HL-60 (cell line): ENCODE measurements at regions not wholly inside any gene's neighbourhood (a gene's known extent, or its start where the extent isn't known, plus 50 kb on each side); places are given as distances from the start of the nearest gene placed in this dataset.

Experiments used
- DNase-seq, 2 experiments: peaks; one replicate each; pipeline ENCODE4 v3.0.0-alpha.2; 2010 to 2020; ENCODE audit warnings: low read depth in 1 of 2, low spot score in 1 of 2
- H3K27ac ChIP-seq: fragments of 250-450 bp; sonication (Bioruptor Pico); replicated peaks from 2 replicates; pipeline ENCODE4 v1.5.1; 2020; ENCODE audit warnings: mild to moderate bottlenecking, moderate library complexity
- H3K27me3 ChIP-seq: fragments of 250-450 bp; sonication (Bioruptor Pico); 2 replicates; pipeline ENCODE4 v1.5.1; 2021; ENCODE audit warnings: mild to moderate bottlenecking, moderate library complexity; ENCODE audit not compliant: insufficient read depth, poor library complexity, severe bottlenecking
- H3K4me3 ChIP-seq: replicated peaks from 2 replicates; pipeline ENCODE4 v1.5.1; 2011; ENCODE audit warnings: mild to moderate bottlenecking, control low read depth, low read length; ENCODE audit not compliant: insufficient read depth
- GABPA ChIP-seq: IDR thresholded peaks from 2 replicates; pipeline ENCODE4 v1.6.1; 2012; ENCODE audit warnings: low read depth
- POLR2AphosphoS5 ChIP-seq: IDR thresholded peaks from 2 replicates; pipeline ENCODE4 v1.6.1; 2012; ENCODE audit warnings: low read depth
- SPI1 ChIP-seq: IDR thresholded peaks from 2 replicates; pipeline ENCODE4 v1.6.1; 2012; ENCODE audit warnings: low read depth, mild to moderate bottlenecking, borderline replicate concordance
- TF ChIP-seq, protein P1 (sequence below): IDR thresholded peaks from 2 replicates; pipeline ENCODE4 v1.6.1; 2012; ENCODE audit warnings: low read depth; ENCODE audit not compliant: insufficient replicate concordance
- TF ChIP-seq, protein P2 (sequence below): IDR thresholded peaks from one replicate; pipeline ENCODE4 v1.5.1; 2011; ENCODE audit warnings: low read length, control low read depth, inconsistent platforms; ENCODE audit not compliant: insufficient read depth

DNA sequence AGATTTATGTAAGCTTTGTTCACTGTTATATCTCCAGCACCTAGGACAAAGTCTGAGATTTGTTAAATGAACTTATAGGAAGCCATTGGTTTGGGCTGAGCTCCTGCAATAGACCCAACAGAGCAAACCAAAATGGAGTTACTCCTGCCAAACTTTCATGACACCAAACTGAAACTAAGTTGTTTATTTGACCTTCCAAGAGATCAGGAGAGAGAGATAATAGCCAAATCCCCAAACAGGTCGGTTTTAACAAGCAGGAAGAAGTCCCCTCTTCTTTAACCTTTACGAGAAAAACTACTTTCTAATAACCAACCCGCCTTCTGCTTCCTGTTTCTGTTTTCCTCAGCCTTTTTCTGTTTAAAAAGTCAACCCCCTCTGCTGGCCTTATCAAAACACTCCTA lies 54.9 kb upstream of the ATP12A start:
- Histone ChIP-seq H3K4me3 (no peak overlapping the region), H3K27ac (no peak overlapping the region), H3K27me3 (no peaks in the 10 kb centered on the region)
- DNase-seq = no peak
- TF ChIP-seq, protein P1, sequence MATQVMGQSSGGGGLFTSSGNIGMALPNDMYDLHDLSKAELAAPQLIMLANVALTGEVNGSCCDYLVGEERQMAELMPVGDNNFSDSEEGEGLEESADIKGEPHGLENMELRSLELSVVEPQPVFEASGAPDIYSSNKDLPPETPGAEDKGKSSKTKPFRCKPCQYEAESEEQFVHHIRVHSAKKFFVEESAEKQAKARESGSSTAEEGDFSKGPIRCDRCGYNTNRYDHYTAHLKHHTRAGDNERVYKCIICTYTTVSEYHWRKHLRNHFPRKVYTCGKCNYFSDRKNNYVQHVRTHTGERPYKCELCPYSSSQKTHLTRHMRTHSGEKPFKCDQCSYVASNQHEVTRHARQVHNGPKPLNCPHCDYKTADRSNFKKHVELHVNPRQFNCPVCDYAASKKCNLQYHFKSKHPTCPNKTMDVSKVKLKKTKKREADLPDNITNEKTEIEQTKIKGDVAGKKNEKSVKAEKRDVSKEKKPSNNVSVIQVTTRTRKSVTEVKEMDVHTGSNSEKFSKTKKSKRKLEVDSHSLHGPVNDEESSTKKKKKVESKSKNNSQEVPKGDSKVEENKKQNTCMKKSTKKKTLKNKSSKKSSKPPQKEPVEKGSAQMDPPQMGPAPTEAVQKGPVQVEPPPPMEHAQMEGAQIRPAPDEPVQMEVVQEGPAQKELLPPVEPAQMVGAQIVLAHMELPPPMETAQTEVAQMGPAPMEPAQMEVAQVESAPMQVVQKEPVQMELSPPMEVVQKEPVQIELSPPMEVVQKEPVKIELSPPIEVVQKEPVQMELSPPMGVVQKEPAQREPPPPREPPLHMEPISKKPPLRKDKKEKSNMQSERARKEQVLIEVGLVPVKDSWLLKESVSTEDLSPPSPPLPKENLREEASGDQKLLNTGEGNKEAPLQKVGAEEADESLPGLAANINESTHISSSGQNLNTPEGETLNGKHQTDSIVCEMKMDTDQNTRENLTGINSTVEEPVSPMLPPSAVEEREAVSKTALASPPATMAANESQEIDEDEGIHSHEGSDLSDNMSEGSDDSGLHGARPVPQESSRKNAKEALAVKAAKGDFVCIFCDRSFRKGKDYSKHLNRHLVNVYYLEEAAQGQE = no peak
- TF ChIP-seq, protein P2, sequence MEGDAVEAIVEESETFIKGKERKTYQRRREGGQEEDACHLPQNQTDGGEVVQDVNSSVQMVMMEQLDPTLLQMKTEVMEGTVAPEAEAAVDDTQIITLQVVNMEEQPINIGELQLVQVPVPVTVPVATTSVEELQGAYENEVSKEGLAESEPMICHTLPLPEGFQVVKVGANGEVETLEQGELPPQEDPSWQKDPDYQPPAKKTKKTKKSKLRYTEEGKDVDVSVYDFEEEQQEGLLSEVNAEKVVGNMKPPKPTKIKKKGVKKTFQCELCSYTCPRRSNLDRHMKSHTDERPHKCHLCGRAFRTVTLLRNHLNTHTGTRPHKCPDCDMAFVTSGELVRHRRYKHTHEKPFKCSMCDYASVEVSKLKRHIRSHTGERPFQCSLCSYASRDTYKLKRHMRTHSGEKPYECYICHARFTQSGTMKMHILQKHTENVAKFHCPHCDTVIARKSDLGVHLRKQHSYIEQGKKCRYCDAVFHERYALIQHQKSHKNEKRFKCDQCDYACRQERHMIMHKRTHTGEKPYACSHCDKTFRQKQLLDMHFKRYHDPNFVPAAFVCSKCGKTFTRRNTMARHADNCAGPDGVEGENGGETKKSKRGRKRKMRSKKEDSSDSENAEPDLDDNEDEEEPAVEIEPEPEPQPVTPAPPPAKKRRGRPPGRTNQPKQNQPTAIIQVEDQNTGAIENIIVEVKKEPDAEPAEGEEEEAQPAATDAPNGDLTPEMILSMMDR = no peak
- no peak for TF ChIP-seq SPI1
- no peak for TF ChIP-seq POLR2AphosphoS5
- no peak for TF ChIP-seq GABPA

DNA sequence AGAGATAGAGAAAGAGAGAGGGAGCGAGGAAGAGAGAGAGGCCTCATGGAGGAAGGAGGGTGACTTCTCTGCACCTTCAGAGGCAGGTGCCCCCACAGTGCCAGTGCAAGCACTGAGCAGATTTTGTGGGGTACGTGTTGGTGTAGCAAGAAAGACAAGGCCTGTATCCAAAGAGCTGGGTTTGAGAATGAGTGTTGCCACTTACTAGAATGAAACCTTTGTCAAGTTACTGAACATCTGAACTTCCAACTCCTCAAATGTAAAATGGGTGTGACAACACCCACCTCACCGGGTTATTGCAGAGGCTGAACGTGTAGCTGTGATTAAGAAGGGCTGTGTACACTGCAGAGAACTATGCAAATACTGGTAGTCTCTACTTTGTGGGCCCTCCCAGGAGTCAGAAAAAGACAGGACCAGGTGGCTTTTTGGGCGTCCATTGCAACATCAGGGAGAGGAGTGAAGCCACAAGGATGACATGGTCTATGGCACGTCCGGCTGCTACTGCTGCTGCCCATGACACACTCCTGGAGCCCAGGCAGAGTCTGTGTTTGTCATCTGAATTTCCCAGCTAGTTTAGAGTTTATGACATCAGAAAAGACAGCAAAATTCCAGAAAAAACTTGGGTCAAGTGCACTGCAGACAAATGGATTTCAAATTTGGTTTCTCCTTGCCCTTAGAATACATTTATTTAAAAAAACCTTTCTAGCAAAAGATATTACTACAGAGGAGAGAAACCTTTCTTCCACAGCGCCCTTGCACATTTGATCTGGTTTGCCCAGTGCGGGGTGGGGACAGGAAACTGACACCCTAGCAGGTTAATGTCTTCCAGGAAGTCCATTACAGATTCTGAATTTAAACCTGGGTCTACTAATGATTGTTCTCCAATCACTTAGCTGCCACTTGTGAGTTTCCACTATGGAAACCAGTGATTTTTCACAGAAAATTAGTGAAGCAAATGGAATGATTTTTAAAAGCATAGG lies 54.0 kb upstream of the ATP12A start:
- DNase-seq = no peak
- TF ChIP-seq SPI1 (no peak), GABPA (no peak), POLR2AphosphoS5 (no peak)
- TF ChIP-seq, protein P2 = no peak
- TF ChIP-seq, protein P1 = no peak
- no peak overlapping the region for H3K4me3 ChIP-seq
- no peaks in the 10 kb centered on the region for H3K27me3 ChIP-seq
- no peak overlapping the region for H3K27ac ChIP-seq

DNA sequence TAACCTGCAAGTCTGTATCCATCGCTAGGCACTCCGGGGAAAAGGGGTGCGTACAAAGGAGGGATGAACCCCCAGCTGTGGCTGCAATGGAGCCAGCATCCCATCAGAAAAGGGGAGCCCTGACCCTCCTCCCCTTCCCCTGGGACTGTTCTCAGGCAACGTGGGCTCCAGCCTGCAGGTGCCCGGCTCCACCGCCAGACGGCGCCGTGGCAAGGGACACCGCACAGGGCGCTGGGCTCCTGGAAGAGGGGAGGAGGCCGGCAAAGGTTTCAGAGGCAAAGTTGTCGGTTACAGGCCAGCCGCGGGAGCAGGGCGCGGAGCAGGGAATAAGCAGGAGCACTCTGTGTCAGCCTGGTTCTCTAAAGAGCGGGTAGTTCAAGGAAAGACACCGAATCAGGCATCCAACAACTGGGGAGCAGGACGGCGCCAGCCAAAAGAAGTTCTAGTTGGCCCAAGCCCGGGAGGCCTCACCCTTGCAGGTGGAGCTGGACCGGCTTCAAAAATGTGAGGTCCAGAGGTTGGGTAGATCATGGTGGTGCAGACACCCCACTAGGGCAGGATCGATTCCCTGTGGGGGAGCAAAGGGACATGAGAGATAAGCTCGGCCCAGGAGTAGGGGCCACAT lies 53.0 kb upstream of the ATP12A start:
- no peak overlapping the region for H3K27ac ChIP-seq
- no peaks in the 10 kb centered on the region for H3K27me3 ChIP-seq
- DNase-seq = no peak
- TF ChIP-seq, protein P1 = no peak
- no peak for TF ChIP-seq GABPA
- TF ChIP-seq, protein P2 = no peak
- no peak overlapping the region for H3K4me3 ChIP-seq
